ENCODE measurements at regions not wholly inside any gene's neighbourhood (a gene's known extent, or its start where the extent isn't known, plus 50 kb on each side); places are given as distances from the start of the nearest gene placed in this dataset.

DNA sequence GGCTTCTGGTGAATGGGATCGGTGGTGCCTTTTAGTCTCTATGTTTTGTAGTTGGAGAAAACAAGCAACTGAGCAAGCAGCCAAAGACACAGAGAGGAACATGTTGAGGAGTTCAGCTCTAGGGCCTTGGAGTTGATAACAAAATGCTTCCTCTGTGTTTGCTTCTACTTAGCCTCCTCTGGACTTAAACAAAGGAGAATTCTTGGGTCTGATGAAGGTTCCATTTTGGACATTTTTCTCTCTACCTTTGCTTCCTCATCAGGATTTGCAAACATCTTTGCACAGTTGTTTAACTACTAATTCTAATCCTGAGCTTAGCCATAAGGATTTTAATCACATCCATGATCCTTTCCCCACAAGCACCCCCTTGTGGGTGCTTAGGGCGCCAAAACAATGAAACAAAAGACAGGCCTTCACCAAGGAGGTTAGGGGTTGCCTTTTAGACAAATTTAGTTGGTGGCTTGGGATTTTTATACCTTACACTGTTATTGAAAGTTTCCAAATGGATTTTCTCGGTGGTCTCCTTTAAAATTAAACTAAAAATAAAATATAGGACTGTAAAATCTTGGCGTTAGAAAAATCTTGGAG, 148.5 kb upstream of the SATB2 start:
- no peak for TF ChIP-seq KLF9 (tag by site-specific recombination; IDR thresholded peaks at IDR 0.05; ENCODE audit: low read depth)
- no peak for TF ChIP-seq REPIN1 (tag by site-specific recombination; IDR thresholded peaks at IDR 0.05; ENCODE audit: low read depth)

Data from HEK293 (cell line).